ENCODE measurements at regions not wholly inside any gene's neighbourhood (a gene's known extent, or its start where the extent isn't known, plus 50 kb on each side); places are given as distances from the start of the nearest gene placed in this dataset.
"Not testable (repeated sequence)": the region's sequence is repeated elsewhere in the genome, so short reads cannot be mapped to it uniquely, and the experiment has no call there.

- DNase-seq: no peak
Observed at GRCh38 chr16:14384745-14385144, 245.3 kb downstream of the PARN start.

GRCh38 chr16:14383844-14384243, 246.2 kb downstream of the PARN start:
- DNase-seq: not testable (repeated sequence)

- no peak for DNase-seq
Observed at GRCh38 chr16:14378689-14379467, 251.2 kb downstream of the PARN start.

DNA sequence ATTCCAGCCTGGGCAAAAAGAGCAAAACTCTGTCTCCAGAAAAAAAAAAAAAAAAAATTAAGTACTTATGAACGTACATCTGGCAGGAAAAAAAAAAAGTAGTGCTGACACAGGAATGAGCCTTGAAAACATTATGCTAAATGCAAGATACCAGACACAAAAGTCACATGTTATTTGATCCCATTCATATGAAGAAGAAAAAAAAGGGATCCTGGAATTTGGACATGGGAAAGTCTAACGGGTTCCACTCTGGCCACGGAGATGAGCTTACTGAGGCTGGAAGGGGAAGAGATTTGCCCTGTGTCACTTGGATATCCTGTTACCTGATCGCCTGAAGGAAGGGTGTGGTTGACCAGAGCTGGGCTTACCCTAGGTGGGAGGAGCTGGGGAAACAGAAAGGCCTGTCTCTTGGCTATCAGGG, 251.9 kb downstream of the PARN start:
- no peak for DNase-seq

DNA sequence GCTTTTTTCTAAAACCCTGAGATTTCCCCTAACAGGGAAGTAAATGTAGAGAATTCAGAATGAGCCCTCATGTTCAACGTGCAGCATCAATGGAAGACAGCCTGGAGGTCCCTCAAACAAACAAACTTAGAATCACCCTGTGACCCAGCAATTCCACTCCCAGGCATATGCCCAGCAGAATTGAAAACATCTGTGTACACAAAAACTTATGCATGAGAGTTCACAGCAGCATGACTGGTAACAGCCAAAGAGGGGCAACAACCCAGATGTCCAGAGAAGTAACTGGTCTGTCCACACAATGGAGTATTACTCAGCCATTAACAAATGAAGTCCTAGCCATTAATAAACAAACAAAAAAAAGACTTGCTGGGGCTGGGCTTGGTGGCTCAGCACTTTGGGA, 252.7 kb downstream of the PARN start:
- no peak for DNase-seq

- no peak for DNase-seq
Observed at GRCh38 chr16:14375132-14375491, 254.9 kb downstream of the PARN start.

DNA sequence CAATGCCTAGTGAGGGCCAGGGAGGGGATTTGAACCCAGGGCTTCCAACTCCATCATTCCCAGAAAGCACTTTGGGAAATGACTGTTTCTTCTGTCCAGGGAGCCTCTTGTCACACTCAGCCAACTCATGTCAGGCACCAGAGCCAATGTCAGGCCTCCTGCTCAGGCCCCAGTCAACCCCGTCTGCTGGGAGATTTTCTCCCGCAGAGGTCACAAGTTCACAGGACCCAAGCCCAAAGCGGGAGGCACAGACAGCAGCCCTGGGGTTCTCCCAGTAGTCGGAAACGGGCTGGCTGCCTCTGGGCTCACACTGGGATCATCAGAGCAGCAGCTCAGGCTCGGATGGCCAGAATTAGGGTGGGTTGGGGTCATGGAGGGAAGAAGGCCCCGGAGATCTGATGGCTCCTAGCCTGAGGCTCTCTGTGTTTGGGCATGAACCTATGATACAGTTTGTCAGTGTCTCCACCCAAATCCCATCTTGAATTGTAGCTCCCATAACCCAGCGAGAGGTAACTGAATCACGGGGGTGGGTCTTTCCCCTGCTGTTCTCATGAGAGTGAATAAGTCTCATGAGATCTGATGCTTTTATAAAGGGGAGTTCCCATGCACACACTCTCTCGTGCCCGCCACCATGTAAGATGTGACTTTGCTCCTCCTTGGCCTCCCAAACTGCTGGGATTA, 255.5 kb downstream of the PARN start:
- DNase-seq: no peak

GRCh38 chr16:14373896-14374295, 256.2 kb downstream of the PARN start:
- no peak for DNase-seq

DNA sequence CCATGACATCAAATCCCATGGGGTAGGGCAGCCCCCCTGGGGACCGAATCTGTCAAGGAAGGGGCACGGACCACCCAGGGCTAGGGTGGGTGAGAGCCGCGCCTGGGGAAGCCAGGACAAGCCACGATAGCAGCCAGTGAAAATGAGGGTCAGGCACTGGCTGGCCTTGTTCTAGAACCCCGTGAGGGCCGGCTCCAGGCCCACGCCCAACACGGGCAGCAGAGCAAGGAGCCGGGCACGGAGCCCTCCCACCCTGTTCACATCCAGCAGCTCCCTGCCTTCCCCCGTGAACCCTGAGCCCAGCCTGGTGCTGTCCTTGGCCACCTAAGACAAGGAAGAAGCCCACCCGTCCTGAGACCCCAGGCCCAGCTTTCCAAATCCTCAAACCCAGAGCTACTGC, 256.7 kb downstream of the PARN start:
- no peak for DNase-seq

- no peak for DNase-seq
Observed at GRCh38 chr16:14372471-14372870, 257.6 kb downstream of the PARN start.

- no peak for DNase-seq
Observed at GRCh38 chr16:14371778-14372431, 258.2 kb downstream of the PARN start.

- DNase-seq: no peak
Observed at GRCh38 chr16:14370736-14371234, 259.3 kb downstream of the PARN start.

- DNase-seq: no peak
Observed at GRCh38 chr16:14369734-14370598, 260.1 kb downstream of the PARN start.

DNA sequence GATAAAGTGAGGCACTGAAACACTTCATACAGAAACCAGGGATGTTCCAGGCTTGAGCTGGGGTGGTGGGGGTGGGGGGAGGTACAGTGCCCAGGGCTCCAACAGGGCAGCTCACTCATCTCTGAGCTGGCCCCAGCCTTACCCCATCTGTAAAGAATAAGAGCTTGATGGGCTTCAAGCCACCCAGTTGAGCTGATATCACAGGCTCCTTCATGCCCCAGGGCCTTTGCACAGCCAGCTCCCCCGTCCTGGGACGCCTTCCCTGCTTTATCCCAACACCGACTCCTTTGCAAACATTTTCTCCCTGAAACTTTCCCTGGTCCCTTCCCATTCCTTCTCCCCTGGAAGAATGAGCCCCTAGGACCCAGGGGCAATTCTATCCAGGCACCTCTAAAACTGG, 261.7 kb downstream of the PARN start:
- no peak for DNase-seq

DNA sequence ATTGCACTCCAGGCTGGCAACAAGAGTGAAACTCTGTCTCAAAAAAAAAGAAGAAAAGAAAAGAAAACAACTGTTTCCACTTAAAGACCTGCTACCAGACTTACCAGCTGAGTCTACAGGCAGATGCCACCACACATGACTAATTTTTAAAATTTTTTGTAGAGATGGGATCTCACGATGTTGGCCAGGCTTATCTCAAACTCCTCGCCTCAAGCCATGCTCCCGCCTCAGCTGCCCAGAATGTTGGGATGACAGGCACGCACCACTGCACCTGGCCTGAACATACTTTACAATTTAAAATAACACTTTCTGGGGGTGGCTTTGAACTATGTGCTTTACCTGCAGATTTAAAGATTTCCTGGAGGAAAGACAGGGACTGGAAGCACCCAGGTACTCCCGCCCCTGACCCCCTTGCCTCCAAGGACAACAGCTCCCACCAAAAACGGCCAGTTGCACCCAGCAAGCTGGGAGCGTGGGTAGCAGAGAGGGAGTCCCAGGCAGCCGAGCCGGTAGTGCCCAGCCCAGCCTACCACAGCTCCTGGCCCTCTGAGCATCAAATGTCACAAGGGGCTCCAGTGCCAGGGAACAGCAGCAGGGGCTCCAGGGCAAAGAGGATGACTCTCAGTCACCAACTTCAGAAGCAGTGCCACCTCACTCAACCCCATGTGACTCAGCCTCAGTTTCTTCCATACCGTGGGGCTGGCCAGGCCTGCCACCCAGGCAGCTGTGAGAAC, 262.9 kb downstream of the PARN start:
- no peak for DNase-seq

- DNase-seq: no peak
Observed at GRCh38 chr16:14366447-14366846, 263.6 kb downstream of the PARN start.

DNA sequence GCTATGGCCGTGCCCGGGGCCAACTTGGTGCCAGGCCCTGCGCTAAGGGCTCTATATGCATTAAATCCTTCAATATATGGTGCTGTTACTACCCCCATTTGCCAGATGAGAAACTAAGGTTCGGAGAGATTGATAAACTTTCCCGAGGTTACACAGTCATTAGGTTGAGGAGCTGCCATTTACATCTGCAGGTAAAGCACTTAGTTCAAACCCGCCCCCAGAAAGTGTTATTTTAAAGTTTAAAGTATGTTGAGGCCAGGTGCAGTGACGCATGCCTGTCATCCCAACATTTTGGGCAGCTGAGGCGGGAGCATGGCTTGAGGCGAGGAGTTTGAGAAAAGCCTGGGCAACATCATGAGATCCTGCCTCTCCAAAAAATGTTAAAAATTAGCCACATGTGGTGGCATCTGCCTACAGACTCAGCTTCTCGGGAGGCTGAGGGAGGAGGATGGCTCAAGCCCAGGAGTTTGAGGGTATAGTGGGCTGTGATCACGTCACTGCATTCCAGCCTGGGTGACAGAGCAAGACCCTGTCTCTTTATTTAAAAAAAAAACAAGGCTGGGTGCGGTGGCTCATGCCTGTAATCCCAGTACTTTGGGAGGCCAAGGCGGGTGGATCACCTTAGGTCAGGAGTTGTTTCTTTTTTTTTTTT, 264.7 kb downstream of the PARN start:
- DNase-seq: no peak

DNA sequence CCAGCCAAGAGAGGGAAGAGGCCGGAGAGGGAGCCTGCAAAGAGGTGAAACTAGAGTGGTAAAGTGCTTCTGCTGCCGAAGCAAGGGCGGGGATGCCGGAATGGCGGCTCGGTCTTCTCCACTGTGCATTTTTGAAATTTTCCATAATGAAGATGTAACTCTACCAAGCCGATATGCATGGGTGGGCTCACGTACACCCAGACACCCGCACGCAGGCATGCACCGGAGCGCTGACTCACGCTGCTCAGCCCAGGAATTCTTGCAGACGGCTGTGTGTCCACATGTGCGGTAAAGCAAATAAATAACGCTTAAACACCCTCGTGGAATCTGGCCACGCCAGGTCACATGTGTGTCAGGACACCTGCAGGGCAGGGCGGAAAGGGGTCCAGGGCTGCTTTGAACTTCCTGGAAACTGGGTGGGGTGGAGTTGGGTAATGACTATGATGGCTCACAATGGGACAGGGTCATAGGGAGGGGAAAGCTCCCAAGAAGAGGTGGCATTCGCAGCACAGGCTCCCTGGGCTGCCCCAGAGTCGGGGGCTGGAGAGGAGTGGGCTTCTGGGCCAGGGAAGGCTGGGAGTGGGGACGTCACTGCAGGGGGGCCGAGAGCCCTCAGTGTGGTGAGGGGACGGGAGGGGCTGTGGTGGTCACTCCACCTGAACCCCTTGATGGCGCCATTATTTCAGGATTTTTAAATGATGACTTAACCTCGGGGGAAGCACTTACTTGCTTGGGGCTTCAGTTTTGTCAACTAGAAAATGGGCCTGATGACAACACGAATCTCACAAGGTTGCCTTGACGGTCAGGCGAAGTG, 265.5 kb downstream of the PARN start:
- no peak for DNase-seq

DNA sequence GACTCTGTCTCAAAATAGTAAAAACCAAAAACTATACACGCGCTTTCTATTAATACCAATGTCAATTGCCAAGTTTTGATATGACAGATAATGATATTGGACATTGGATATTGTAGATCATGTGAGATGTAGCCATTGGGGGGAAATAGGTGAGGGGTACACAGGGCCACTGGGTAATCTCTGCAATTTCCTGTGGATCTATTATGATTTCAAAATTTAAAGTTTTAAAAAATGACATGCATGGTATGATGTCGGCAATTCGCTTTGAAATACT, 266.0 kb downstream of the PARN start:
- DNase-seq: no peak

- DNase-seq: no peak
Observed at GRCh38 chr16:14362774-14363371, 267.2 kb downstream of the PARN start.
